ENCODE measurements at regions not wholly inside any gene's neighbourhood (a gene's known extent, or its start where the extent isn't known, plus 50 kb on each side); places are given as distances from the start of the nearest gene placed in this dataset.

DNA sequence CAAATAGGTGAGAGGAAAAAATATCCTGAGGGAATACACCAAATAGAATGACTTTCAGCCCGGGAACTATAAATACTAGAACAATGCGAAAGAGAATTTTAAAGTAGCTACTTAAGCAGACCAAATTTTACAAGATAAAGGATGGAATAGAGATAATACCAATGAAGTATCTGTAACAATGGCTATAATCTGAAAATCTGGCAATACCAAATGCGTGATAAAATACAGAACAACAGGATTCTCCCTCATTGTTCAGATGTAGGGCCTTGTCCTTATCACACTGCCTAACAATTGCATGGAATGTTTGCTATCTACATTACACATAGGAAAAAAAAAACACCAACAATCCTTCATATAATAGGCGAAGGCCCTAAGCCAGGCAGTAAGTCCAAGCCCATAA lies 815.4 kb upstream of the MDGA2 start:
- no peak for ATAC-seq
- TF ChIP-seq ISL1 (CRISPR knock-in tag; IDR thresholded peaks at IDR 0.05) (no peak), GLIS3 (CRISPR knock-in tag; IDR thresholded peaks at IDR 0.05) (no peak), BACH2 (CRISPR knock-in tag; IDR thresholded peaks at IDR 0.05; ENCODE audit: borderline replicate concordance) (no peak), ZFP30 (CRISPR knock-in tag; IDR thresholded peaks at IDR 0.05) (no peak)

DNA sequence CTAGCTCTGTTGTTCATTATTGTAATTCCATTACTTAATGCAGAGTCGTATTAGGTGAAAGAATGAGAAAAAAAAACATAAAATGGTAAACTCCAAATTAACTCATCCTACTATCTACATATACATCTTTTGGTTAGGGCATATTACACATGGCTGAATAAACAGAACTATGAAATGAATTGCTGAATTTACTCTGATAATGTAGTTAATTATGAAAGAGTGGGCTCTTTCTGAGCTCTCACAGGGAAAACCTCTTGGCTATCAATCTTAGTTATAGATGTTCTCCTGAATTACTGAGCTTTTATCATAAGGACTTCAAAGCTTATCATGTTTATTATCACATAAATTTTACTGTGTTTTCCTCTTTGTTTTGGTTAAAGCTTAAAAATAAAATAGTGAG lies 798.5 kb upstream of the MDGA2 start:
- no peak for TF ChIP-seq BACH2 (CRISPR knock-in tag; IDR thresholded peaks at IDR 0.05; ENCODE audit: borderline replicate concordance)
- peak; percentile 68 for TF ChIP-seq TCF4 (CRISPR knock-in tag; IDR thresholded peaks at IDR 0.05; ENCODE audit: borderline replicate concordance)
- no peak for TF ChIP-seq ZNF565 (CRISPR knock-in tag; conservative IDR thresholded peaks at IDR 0.05; ENCODE audit: low read depth)
- TF ChIP-seq, protein P1, sequence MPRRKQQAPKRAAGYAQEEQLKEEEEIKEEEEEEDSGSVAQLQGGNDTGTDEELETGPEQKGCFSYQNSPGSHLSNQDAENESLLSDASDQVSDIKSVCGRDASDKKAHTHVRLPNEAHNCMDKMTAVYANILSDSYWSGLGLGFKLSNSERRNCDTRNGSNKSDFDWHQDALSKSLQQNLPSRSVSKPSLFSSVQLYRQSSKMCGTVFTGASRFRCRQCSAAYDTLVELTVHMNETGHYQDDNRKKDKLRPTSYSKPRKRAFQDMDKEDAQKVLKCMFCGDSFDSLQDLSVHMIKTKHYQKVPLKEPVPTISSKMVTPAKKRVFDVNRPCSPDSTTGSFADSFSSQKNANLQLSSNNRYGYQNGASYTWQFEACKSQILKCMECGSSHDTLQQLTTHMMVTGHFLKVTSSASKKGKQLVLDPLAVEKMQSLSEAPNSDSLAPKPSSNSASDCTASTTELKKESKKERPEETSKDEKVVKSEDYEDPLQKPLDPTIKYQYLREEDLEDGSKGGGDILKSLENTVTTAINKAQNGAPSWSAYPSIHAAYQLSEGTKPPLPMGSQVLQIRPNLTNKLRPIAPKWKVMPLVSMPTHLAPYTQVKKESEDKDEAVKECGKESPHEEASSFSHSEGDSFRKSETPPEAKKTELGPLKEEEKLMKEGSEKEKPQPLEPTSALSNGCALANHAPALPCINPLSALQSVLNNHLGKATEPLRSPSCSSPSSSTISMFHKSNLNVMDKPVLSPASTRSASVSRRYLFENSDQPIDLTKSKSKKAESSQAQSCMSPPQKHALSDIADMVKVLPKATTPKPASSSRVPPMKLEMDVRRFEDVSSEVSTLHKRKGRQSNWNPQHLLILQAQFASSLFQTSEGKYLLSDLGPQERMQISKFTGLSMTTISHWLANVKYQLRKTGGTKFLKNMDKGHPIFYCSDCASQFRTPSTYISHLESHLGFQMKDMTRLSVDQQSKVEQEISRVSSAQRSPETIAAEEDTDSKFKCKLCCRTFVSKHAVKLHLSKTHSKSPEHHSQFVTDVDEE (CRISPR knock-in tag; IDR thresholded peaks at IDR 0.05): 0 out of 2 replicates have a peak, but pooled peaks have one; percentile 24
- peak; percentile 60 for TF ChIP-seq ISL1 (CRISPR knock-in tag; IDR thresholded peaks at IDR 0.05)
- ATAC-seq: no peak

DNA sequence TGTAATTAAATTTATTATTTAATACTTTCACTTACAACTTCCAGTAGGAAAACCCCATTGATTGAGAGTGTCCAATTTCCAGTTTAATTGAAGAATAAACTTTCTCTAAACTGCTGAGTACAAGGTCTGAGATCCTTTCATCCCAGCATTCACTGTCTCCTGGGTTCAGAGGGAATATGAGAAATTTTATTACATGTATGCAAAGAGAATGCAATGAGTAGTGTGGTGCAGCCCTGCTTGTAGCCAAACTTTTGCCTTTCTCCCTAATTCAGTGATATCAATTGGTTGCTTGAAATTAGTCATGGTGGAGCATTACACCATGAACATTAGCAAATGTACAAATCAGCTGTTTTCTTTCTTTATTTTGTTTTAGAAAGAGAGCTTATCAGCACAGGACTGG lies 780.6 kb upstream of the MDGA2 start:
- ATAC-seq: no peak
- TF ChIP-seq ZC3H10 (CRISPR knock-in tag; IDR thresholded peaks at IDR 0.05): no peak
- TF ChIP-seq, protein P2, sequence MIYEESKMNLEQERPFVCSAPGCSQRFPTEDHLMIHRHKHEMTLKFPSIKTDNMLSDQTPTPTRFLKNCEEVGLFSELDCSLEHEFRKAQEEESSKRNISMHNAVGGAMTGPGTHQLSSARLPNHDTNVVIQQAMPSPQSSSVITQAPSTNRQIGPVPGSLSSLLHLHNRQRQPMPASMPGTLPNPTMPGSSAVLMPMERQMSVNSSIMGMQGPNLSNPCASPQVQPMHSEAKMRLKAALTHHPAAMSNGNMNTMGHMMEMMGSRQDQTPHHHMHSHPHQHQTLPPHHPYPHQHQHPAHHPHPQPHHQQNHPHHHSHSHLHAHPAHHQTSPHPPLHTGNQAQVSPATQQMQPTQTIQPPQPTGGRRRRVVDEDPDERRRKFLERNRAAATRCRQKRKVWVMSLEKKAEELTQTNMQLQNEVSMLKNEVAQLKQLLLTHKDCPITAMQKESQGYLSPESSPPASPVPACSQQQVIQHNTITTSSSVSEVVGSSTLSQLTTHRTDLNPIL (CRISPR knock-in tag; IDR thresholded peaks at IDR 0.05; ENCODE audit: low read depth): no peak
- no peak for TF ChIP-seq ISL1 (CRISPR knock-in tag; IDR thresholded peaks at IDR 0.05)
- no peak for TF ChIP-seq PPARA (CRISPR knock-in tag; IDR thresholded peaks at IDR 0.05; ENCODE audit: borderline replicate concordance)
- TF ChIP-seq ESRRG (CRISPR knock-in tag; IDR thresholded peaks at IDR 0.05): no peak
- TF ChIP-seq TOX (CRISPR knock-in tag; IDR thresholded peaks at IDR 0.05; ENCODE audit: borderline replicate concordance): no peak
- TF ChIP-seq ZNF70 (CRISPR knock-in tag; IDR thresholded peaks at IDR 0.05): no peak
- no peak for TF ChIP-seq RARB (CRISPR knock-in tag; IDR thresholded peaks at IDR 0.05)
- TF ChIP-seq SNAI2 (CRISPR knock-in tag; IDR thresholded peaks at IDR 0.05): no peak
- no peak for TF ChIP-seq ZFP3 (CRISPR knock-in tag; IDR thresholded peaks at IDR 0.05)
- no peak for TF ChIP-seq ZNF8 (CRISPR knock-in tag; IDR thresholded peaks at IDR 0.05)
- TF ChIP-seq BACH2 (CRISPR knock-in tag; IDR thresholded peaks at IDR 0.05; ENCODE audit: borderline replicate concordance): no peak

DNA sequence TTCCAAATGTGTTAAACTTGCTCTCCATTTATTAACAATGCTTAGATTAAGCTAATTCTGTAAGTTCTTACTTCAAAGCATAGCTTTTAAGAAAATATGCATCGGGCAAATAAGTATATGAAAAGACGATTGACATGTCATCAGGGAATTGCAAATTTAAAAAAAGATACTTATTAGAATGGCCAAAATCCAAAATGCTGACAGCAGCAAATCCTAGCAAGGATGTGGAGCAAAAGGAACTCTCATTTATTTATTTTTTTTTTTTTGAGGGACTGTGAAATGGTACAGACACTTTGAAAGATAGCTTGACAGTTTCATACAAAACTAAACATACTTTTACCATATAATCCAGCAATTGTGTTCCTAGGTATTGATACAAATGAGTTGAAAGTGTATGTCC lies 779.5 kb upstream of the MDGA2 start:
- TF ChIP-seq ZNF70 (CRISPR knock-in tag; IDR thresholded peaks at IDR 0.05) (no peak), ZFP3 (CRISPR knock-in tag; IDR thresholded peaks at IDR 0.05) (no peak), TCF4 (CRISPR knock-in tag; IDR thresholded peaks at IDR 0.05; ENCODE audit: borderline replicate concordance) (no peak), OSR1 (CRISPR knock-in tag; IDR thresholded peaks at IDR 0.05) (no peak), ARNTL (CRISPR knock-in tag; IDR thresholded peaks at IDR 0.05; ENCODE audit: borderline replicate concordance, low read depth) (no peak), GLIS3 (CRISPR knock-in tag; IDR thresholded peaks at IDR 0.05) (no peak), ESRRG (CRISPR knock-in tag; IDR thresholded peaks at IDR 0.05) (no peak), TOX (CRISPR knock-in tag; IDR thresholded peaks at IDR 0.05; ENCODE audit: borderline replicate concordance) (no peak), PPARA (CRISPR knock-in tag; IDR thresholded peaks at IDR 0.05; ENCODE audit: borderline replicate concordance) (no peak), ZC3H10 (CRISPR knock-in tag; IDR thresholded peaks at IDR 0.05) (no peak), ZFP30 (CRISPR knock-in tag; IDR thresholded peaks at IDR 0.05) (no peak), SNAI2 (CRISPR knock-in tag; IDR thresholded peaks at IDR 0.05) (no peak)
- TF ChIP-seq, protein P3, sequence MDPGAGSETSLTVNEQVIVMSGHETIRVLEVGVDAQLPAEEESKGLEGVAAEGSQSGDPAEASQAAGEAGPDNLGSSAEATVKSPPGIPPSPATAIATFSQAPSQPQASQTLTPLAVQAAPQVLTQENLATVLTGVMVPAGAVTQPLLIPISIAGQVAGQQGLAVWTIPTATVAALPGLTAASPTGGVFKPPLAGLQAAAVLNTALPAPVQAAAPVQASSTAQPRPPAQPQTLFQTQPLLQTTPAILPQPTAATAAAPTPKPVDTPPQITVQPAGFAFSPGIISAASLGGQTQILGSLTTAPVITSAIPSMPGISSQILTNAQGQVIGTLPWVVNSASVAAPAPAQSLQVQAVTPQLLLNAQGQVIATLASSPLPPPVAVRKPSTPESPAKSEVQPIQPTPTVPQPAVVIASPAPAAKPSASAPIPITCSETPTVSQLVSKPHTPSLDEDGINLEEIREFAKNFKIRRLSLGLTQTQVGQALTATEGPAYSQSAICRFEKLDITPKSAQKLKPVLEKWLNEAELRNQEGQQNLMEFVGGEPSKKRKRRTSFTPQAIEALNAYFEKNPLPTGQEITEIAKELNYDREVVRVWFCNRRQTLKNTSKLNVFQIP (CRISPR knock-in tag; IDR thresholded peaks at IDR 0.05; ENCODE audit: borderline replicate concordance, low read depth): no peak
- TF ChIP-seq, protein P2 (CRISPR knock-in tag; IDR thresholded peaks at IDR 0.05; ENCODE audit: low read depth): no peak
- TF ChIP-seq, protein P4, sequence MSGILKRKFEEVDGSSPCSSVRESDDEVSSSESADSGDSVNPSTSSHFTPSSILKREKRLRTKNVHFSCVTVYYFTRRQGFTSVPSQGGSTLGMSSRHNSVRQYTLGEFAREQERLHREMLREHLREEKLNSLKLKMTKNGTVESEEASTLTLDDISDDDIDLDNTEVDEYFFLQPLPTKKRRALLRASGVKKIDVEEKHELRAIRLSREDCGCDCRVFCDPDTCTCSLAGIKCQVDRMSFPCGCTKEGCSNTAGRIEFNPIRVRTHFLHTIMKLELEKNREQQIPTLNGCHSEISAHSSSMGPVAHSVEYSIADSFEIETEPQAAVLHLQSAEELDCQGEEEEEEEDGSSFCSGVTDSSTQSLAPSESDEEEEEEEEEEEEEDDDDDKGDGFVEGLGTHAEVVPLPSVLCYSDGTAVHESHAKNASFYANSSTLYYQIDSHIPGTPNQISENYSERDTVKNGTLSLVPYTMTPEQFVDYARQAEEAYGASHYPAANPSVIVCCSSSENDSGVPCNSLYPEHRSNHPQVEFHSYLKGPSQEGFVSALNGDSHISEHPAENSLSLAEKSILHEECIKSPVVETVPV (CRISPR knock-in tag; IDR thresholded peaks at IDR 0.05): no peak
- ATAC-seq: no peak

Data from SK-N-SH treated with all-trans-retinoic acid at 6 μM for 48 hours (cell line).